B cell (primary cell): ENCODE measurements at regions not wholly inside any gene's neighbourhood (a gene's known extent, or its start where the extent isn't known, plus 50 kb on each side); places are given as distances from the start of the nearest gene placed in this dataset.

Experiments used
- ATAC-seq: fragments of 200-7000 bp; cut with Tn5 transposase; one replicate; pipeline ENCODE4 v1.10.0; 2021; ENCODE audit warnings: low read depth, mild to moderate bottlenecking, moderate number of reproducible peaks, moderate library complexity
- CTCF ChIA-PET: fragments of 350-600 bp; sonication (Branson Sonifier 250); formaldehyde crosslinking; loops from one replicate; lab custom pipeline; 2021; ENCODE audit warnings: antibody characterized with exemption, inconsistent platforms; lab: Charles Lee
- POLR2A ChIA-PET: fragments of 350-600 bp; sonication (Branson Sonifier 250); formaldehyde crosslinking; loops from one replicate; lab custom pipeline; 2021; ENCODE audit warnings: antibody characterized with exemption; lab: Charles Lee
- DNase-seq: peaks from one replicate; pipeline ENCODE4 v3.0.0; 2013
- H2AFZ ChIP-seq: 2 replicates; pipeline ENCODE4 v1.6.1; 2012; ENCODE audit warnings: mild to moderate bottlenecking, low read depth, low read length; ENCODE audit not compliant: insufficient read depth, poor library complexity, severe bottlenecking
- H3K27ac ChIP-seq, 2 donors: 1 replicate in 1 of 2; 2 replicates in 1 of 2; pipeline ENCODE4 v1.5.1; 2012 to 2013; ENCODE audit warnings: low read length in 2 of 2, mild to moderate bottlenecking in 2 of 2, moderate library complexity in 1 of 2
- H3K27me3 ChIP-seq, 4 experiments: fragments of 200-600 bp in 1 of 4; sonication (generic) in 1 of 4; replicated peaks in 1 of 4; 1 replicate in 2 of 4; 2 replicates in 2 of 4; pipeline versions ENCODE4 v1.6.1 to v1.7.0; 2013 to 2016; ENCODE audit warnings: low read length in 3 of 4, mild to moderate bottlenecking in 2 of 4, mixed read lengths in 1 of 4, moderate library complexity in 1 of 4; ENCODE audit not compliant: insufficient read depth in 4 of 4, control insufficient read depth in 3 of 4; ENCODE audit errors: control extremely low read depth in 1 of 4
- H3K36me3 ChIP-seq, 2 experiments: replicated peaks in 1 of 2; 1 replicate in 1 of 2; 2 replicates in 1 of 2; pipeline versions ENCODE4 v1.6.1 to v1.7.1; 2013; ENCODE audit warnings: low read length in 1 of 2; ENCODE audit not compliant: insufficient read depth in 2 of 2, control insufficient read depth in 1 of 2; ENCODE audit errors: control extremely low read depth in 1 of 2, extremely low read depth in 1 of 2
- H3K4me1 ChIP-seq, 2 donors: fragments of 200-600 bp in 1 of 2; sonication (generic) in 1 of 2; 1 replicate in 1 of 2; 2 replicates in 1 of 2; pipeline versions ENCODE4 v1.5.1 to v1.6.1; 2013 to 2017; ENCODE audit warnings: low read length in 2 of 2; ENCODE audit not compliant: control insufficient read depth in 2 of 2, insufficient read depth in 2 of 2
- H3K4me2 ChIP-seq: replicated peaks from 2 replicates; pipeline ENCODE3; 2012; ENCODE audit warnings: mild to moderate bottlenecking, low read depth, low read length; ENCODE audit not compliant: poor library complexity, severe bottlenecking
- H3K4me3 ChIP-seq, 5 experiments: fragments of 200-600 bp in 1 of 5; sonication (generic) in 1 of 5; 1 replicate in 3 of 5; 2 replicates in 2 of 5; pipeline versions ENCODE4 v1.5.1 to v1.7.0; 2011 to 2016; ENCODE audit warnings: low read length in 4 of 5, mild to moderate bottlenecking in 4 of 5, low read depth in 2 of 5, control low read depth in 1 of 5, moderate library complexity in 1 of 5; ENCODE audit not compliant: insufficient read depth in 1 of 5; ENCODE audit errors: control extremely low read depth in 1 of 5, extremely low read depth in 1 of 5
- H3K79me2 ChIP-seq: fragments of 200-600 bp; sonication (generic); one replicate; pipeline ENCODE4 v1.6.0; 2016; ENCODE audit warnings: low read length; ENCODE audit not compliant: control insufficient read depth, insufficient read depth
- H3K9ac ChIP-seq: fragments of 200-600 bp; sonication (generic); 2 replicates; pipeline ENCODE4 v1.6.1; 2017; ENCODE audit warnings: mild to moderate bottlenecking, low read length, moderate library complexity
- H3K9me3 ChIP-seq, 3 donors: one replicate each; pipeline versions ENCODE4 v1.6.1 to v1.7.1; 2013; ENCODE audit warnings: low read length in 2 of 3; ENCODE audit not compliant: control insufficient read depth in 2 of 3, insufficient read depth in 1 of 3; ENCODE audit errors: control extremely low read depth in 1 of 3
- H4K20me1 ChIP-seq: 2 replicates; pipeline ENCODE4 v1.6.0; 2012; ENCODE audit warnings: mild to moderate bottlenecking, low read length; ENCODE audit not compliant: insufficient read depth, control insufficient read depth, poor library complexity, severe bottlenecking
- H3K27ac Mint-ChIP-seq: one replicate; pipeline ENCODE4 v1.8.0; 2021; ENCODE audit warnings: mixed read lengths
- H3K27me3 Mint-ChIP-seq: one replicate; pipeline ENCODE4 v1.8.0; 2021; ENCODE audit warnings: mixed read lengths
- H3K4me1 Mint-ChIP-seq: one replicate; pipeline ENCODE4 v1.8.0; 2021; ENCODE audit warnings: mixed read lengths
- H3K4me3 Mint-ChIP-seq: one replicate; pipeline ENCODE4 v1.8.0; 2021; ENCODE audit warnings: mixed read lengths
- H3K9me3 Mint-ChIP-seq: one replicate; pipeline ENCODE4 v1.8.0; 2022; ENCODE audit warnings: mixed read lengths; ENCODE audit not compliant: insufficient read depth
- EZH2 ChIP-seq: IDR thresholded peaks from 2 replicates; pipeline ENCODE4 v1.6.1; 2012; ENCODE audit warnings: borderline replicate concordance, low read depth, mild to moderate bottlenecking, moderate library complexity, low read length; ENCODE audit not compliant: insufficient read depth, poor library complexity, severe bottlenecking
- WGBS: methylation state at CpG from one replicate; pipeline ENCODE4 v1.1.5; 2013; ENCODE audit warnings: missing lambda C conversion rate; ENCODE audit not compliant: insufficient coverage; 5-methylcytosine and 5-hydroxymethylcytosine counted together
- intact Hi-C: fragments of 100-400 bp; cut with micrococcal nuclease; formaldehyde crosslinking; loops from one replicate; pipeline ENCODE4 v1.10.0; 2022
- TF ChIP-seq, protein P1 (sequence below): fragments of 200-600 bp; IDR thresholded peaks from one replicate; pipeline ENCODE4 v1.8.0; 2022; ENCODE audit warnings: antibody characterized with exemption, mild to moderate bottlenecking

DNA sequence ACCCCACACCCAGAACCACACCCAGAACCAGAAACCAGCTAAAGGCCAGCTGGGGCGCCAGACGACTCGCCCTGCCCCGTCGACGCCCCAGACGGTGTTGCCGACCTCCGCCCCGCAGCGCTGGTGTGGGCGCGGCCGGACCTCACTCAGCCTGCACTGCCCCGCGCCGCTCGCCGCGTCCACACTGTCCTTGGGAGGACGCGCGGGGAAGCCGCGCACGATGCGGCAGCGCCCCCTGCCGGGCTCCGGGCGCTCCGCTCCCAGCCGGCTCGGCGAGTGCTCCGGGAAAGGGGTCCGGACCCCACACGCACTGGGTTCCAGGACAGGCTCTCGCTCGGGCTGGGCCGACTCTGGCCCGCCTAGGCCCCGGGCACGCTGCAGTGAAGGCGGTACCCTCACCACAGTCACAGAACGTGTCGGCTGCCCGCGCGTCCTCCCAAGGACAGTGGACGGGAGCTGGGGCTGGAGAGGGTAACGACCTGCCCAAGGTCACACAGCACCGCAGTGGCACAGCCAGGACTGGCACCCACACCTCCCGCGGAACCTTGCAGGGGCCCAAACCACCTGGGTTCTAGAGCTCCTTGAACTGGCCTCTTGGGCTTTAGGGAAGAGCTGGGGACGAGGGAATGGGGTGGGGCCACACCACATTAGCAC lies 90.2 kb downstream of the DMRTA2 start:
- WGBS, result 6% methylated on average over 56 of the region's 56 CpGs
- DNase-seq, result peak; percentile 51
- peak overlapping the region; percentile 50 for H2AFZ ChIP-seq
- H3K36me3 ChIP-seq, result no peaks in the 10 kb centered on the region
- H3K9me3 Mint-ChIP-seq, result no peaks in the 10 kb centered on the region
- ATAC-seq, result peak; percentile 51
- peak overlapping the region; percentile 77 for H3K4me2 ChIP-seq
- peak overlapping the region; percentile 60 for H3K4me3 Mint-ChIP-seq
- H3K27ac Mint-ChIP-seq, result no peak overlapping the region
- no peaks in the 10 kb centered on the region for H4K20me1 ChIP-seq
- no peak overlapping the region for H3K9ac ChIP-seq
- H3K4me1 ChIP-seq, result peaks cover 8 to 15% of the 10 kb centered on the region in 2 donors
- H3K27me3 ChIP-seq, result peaks cover 0 to 41% (median 17%) of the 10 kb centered on the region in 4 experiments
- POLR2A ChIA-PET, result no interaction called here
- peaks cover 0 to 4% (median 0%) of the 10 kb centered on the region in 3 donors for H3K9me3 ChIP-seq
- TF ChIP-seq, protein P1, sequence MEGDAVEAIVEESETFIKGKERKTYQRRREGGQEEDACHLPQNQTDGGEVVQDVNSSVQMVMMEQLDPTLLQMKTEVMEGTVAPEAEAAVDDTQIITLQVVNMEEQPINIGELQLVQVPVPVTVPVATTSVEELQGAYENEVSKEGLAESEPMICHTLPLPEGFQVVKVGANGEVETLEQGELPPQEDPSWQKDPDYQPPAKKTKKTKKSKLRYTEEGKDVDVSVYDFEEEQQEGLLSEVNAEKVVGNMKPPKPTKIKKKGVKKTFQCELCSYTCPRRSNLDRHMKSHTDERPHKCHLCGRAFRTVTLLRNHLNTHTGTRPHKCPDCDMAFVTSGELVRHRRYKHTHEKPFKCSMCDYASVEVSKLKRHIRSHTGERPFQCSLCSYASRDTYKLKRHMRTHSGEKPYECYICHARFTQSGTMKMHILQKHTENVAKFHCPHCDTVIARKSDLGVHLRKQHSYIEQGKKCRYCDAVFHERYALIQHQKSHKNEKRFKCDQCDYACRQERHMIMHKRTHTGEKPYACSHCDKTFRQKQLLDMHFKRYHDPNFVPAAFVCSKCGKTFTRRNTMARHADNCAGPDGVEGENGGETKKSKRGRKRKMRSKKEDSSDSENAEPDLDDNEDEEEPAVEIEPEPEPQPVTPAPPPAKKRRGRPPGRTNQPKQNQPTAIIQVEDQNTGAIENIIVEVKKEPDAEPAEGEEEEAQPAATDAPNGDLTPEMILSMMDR, result peak; percentile 62
- no peak for TF ChIP-seq EZH2
- intact Hi-C loops, result no loop called here
- peak overlapping the region in 4 of 5 experiments; percentile 22 to 42 (median 32) for H3K4me3 ChIP-seq
- H3K4me1 Mint-ChIP-seq, result peaks cover 13% of the 10 kb centered on the region
- peaks cover 60% of the 10 kb centered on the region for H3K27me3 Mint-ChIP-seq
- no peak overlapping the region for H3K27ac ChIP-seq
- H3K79me2 ChIP-seq, result no peaks in the 10 kb centered on the region
- CTCF ChIA-PET, result interaction anchor here (1.1 to 1.4 kb wide), 2 partner anchors 9 to 16 kb away, joined by 3 to 6 read pairs; no protein-coding TSS in a partner anchor

DNA sequence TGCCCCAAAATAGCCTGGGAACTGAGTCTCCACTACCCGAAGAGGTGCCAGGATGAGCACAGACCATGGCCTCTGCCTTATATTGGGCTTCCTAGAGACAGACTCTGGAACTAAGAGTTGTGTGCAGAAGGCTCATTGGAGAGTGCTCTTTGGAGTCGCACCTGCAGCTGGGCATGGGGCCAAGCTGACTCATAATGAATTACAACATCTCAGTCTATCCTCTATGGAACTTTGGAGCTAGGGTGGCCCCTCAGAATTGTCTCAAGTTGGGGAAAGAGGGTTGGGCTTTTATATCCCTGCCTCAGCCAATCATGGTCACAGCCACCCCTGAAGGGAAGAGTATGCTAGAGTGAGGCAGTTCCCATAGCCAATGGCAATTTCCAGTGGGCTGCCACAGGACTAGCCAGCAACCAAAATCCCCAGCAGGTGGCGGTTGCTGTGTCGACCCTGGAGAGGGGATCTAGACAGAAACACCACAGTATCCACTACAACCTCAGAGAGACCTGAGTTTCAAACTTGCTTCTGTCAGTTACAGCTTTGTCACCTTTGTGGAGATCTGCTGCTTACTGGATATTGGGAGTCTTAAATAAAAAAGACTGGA lies 93.8 kb downstream of the DMRTA2 start:
- Histone ChIP-seq H2AFZ (no peak overlapping the region), H3K4me1 (peaks cover 8 to 15% of the 10 kb centered on the region in 2 donors), H3K9ac (no peak overlapping the region), H3K9me3 (peaks cover 0 to 4% (median 0%) of the 10 kb centered on the region in 3 donors), H4K20me1 (no peaks in the 10 kb centered on the region), H3K27ac (no peak overlapping the region), H3K27me3 (peaks cover 0 to 35% (median 17%) of the 10 kb centered on the region in 4 experiments), H3K36me3 (no peaks in the 10 kb centered on the region), H3K79me2 (no peaks in the 10 kb centered on the region), H3K4me3 (no peak overlapping the region), H3K4me2 (no peak overlapping the region)
- intact Hi-C loops, result no loop called here
- ChIA-PET CTCF (no interaction called here), POLR2A (no interaction called here)
- H3K27ac Mint-ChIP-seq, result no peak overlapping the region
- peaks cover 45% of the 10 kb centered on the region for H3K27me3 Mint-ChIP-seq
- no peak overlapping the region for H3K4me3 Mint-ChIP-seq
- H3K4me1 Mint-ChIP-seq, result peaks cover 13% of the 10 kb centered on the region
- no peak for TF ChIP-seq EZH2
- TF ChIP-seq, protein P1, result no peak
- ATAC-seq (no peak), DNase-seq (no peak)
- H3K9me3 Mint-ChIP-seq, result no peaks in the 10 kb centered on the region
- 79% methylated on average over 2 of the region's 4 CpGs for WGBS
